ENCODE measurements at regions not wholly inside any gene's neighbourhood (a gene's known extent, or its start where the extent isn't known, plus 50 kb on each side); places are given as distances from the start of the nearest gene placed in this dataset.

DNA sequence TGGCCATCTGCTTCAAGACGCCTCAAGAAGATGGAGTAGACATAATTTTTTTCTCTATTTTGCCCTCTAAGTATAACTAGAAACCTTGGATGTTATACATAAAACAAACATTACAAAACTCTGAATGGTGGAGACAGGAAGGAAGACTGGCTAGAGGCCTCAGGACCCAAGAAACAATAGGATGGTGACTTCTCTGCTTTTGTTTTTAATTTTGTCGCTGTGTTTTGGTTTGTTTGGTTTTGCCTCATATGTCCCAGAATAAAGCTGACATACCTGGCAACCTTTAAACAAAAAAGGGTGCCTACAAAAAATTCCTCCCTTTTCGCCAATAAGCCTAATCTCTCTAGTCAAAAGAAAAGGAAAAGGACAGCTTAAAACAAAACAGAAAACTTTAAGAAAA lies 109.1 kb downstream of the PPP4R3C start:
- no peaks in the 10 kb centered on the region for H3K36me3 ChIP-seq
- no peak overlapping the region for H3K4me3 ChIP-seq
- no peaks in the 10 kb centered on the region for H3K27me3 ChIP-seq
- ATAC-seq (ENCODE audit: low FRiP score in 2 of 2) (no peak), DNase-seq (no peak)
- no peaks in the 10 kb centered on the region for H3K4me1 ChIP-seq
- no peak overlapping the region for H3K27ac ChIP-seq
- TF ChIP-seq EP300 (IDR thresholded peaks at IDR 0.05) (no peak), POLR2A (IDR thresholded peaks at IDR 0.05) (no peak), POLR2AphosphoS5 (IDR thresholded peaks at IDR 0.05) (no peak), CTCF (IDR thresholded peaks at IDR 0.05) (no peak)
- H3K9me3 ChIP-seq, result peaks cover 0 to 5% (median 0%) of the 10 kb centered on the region in 4 donors
- 57 to 62% methylated on average over 3 of the region's 3 CpGs for WGBS, 2 donors

DNA sequence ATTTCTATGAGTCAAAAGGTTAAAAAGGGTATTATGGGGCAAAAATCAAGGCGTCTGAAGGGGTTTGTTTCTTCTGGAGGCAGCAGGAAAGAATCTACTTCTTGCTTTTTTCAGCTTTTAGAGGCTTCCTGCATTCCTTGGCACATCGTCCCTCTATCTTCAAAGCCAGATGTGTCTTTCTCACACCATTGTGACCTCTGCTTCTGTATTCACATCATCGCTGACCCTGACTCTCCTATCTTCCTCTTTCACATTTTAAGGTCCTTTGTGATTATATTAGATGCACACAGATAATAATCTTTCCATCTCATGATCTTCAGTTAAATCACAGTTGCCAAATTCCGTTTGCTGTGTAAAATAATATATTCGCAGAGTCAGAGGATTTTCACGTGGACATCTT lies 112.7 kb downstream of the PPP4R3C start:
- TF ChIP-seq POLR2AphosphoS5 (IDR thresholded peaks at IDR 0.05) (no peak), CTCF (IDR thresholded peaks at IDR 0.05) (no peak), POLR2A (IDR thresholded peaks at IDR 0.05) (no peak), EP300 (IDR thresholded peaks at IDR 0.05) (no peak)
- Histone ChIP-seq H3K4me1 (no peaks in the 10 kb centered on the region), H3K27me3 (no peaks in the 10 kb centered on the region), H3K9me3 (no peaks in the 10 kb centered on the region), H3K27ac (no peak overlapping the region), H3K36me3 (no peaks in the 10 kb centered on the region), H3K4me3 (no peak overlapping the region)
- ATAC-seq (ENCODE audit: low FRiP score in 2 of 2), result no peak
- WGBS, 2 donors, result 35 to 38% methylated on average over 6 of the region's 6 CpGs
- DNase-seq, result no peak

DNA sequence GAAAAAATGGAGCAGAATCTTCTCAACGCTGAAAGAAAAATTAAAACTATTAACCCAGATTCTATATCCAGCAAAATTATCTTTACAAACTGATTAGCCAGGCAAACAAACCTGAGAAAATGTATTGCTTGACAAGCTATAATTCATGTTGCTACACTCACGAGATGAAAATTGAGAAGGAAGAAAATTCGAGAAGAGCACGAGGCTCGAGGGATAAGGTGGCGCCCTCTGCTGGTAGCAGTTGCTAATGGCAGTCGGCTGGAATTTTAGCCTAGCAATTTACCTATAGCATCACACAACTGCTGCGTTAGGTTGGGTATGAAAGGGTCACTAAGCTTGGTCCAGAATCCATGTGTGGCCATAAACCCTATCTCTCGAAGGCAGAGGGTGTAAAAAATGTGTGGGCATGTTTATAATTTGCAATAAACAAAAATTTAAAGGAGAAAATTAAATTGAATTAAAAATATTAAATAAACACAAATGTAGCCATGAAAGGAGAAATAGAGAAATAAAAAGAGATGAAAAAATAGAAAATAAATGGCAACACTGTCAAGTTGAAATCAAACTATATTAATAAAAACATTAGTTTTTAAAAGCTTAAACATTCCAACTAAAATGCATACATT lies 126.6 kb downstream of the PPP4R3C start:
- Histone ChIP-seq H3K9me3 (no peaks in the 10 kb centered on the region), H3K27ac (no peak overlapping the region), H3K36me3 (no peaks in the 10 kb centered on the region), H3K4me1 (no peaks in the 10 kb centered on the region), H3K27me3 (no peaks in the 10 kb centered on the region), H3K4me3 (no peak overlapping the region)
- peak; percentile 33 to 72 (median 54) for TF ChIP-seq CTCF (IDR thresholded peaks at IDR 0.05)
- TF ChIP-seq POLR2AphosphoS5 (IDR thresholded peaks at IDR 0.05), result no peak
- TF ChIP-seq POLR2A (IDR thresholded peaks at IDR 0.05), result no peak
- peak in 1 of 2 donors; percentile 21 for DNase-seq
- ATAC-seq (ENCODE audit: low FRiP score in 2 of 2), result no peak
- 21 to 23% methylated on average over 9 of the region's 9 CpGs for WGBS, 2 donors

DNA sequence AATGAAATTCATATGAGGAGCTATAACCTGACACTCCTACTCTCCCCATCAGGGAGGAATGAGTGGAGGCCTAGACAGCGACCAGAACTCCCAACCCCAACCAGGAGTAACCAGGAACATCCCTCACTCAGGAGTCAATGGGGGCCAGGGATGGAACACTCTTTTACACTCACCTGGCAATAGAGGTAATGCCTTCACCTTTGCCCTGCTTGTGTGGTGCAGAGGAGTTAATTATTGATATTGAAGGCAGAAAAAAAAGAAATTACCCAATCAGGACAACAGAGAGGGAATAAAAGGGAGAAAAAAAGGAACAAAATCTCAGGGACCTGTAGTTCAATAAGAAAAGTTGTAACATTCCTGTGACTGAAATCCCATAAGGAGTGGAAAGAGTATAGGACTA lies 141.5 kb downstream of the PPP4R3C start:
- TF ChIP-seq POLR2A (IDR thresholded peaks at IDR 0.05), result no peak
- TF ChIP-seq CTCF (IDR thresholded peaks at IDR 0.05), result no peak
- no peak for TF ChIP-seq POLR2AphosphoS5 (IDR thresholded peaks at IDR 0.05)
- no peak for TF ChIP-seq EP300 (IDR thresholded peaks at IDR 0.05)
- ATAC-seq (ENCODE audit: low FRiP score in 2 of 2) (no peak), DNase-seq (no peak)
- Histone ChIP-seq H3K36me3 (no peaks in the 10 kb centered on the region), H3K9me3 (no peaks in the 10 kb centered on the region), H3K4me1 (no peaks in the 10 kb centered on the region), H3K4me3 (no peak overlapping the region), H3K27ac (no peak overlapping the region), H3K27me3 (no peaks in the 10 kb centered on the region)
- WGBS, 2 donors, result 36% methylated on average over 1 of the region's 1 CpG; no CpG with 5 or more reads in 1 of the 2 donors

DNA sequence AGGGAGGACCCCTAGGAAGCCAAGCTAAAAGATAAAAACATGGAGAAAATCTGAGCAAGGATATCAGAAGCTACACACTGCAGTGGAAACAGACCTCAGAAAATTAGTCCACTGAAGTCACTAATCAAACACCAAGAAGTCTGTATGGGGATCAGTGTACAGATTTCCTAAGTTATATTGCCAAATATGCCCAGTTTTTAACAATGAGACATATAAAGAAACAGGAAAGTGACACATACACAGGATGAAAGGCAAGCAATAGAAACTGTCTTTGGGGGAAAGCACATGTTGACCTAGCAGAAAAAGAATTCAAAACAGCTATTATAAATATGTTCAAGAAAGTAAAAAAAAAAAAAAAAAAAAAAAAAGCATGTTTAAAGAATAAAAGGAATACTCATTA lies 153.7 kb downstream of the PPP4R3C start:
- ATAC-seq (ENCODE audit: low FRiP score in 2 of 2) (no peak), DNase-seq (no peak)
- no peak for TF ChIP-seq POLR2AphosphoS5 (IDR thresholded peaks at IDR 0.05)
- no peak for TF ChIP-seq CTCF (IDR thresholded peaks at IDR 0.05)
- TF ChIP-seq EP300 (IDR thresholded peaks at IDR 0.05), result no peak
- no peak for TF ChIP-seq POLR2A (IDR thresholded peaks at IDR 0.05)
- Histone ChIP-seq H3K9me3 (peaks cover 0 to 3% (median 0%) of the 10 kb centered on the region in 4 donors), H3K36me3 (no peaks in the 10 kb centered on the region), H3K27ac (no peak overlapping the region), H3K27me3 (no peaks in the 10 kb centered on the region), H3K4me1 (no peaks in the 10 kb centered on the region), H3K4me3 (no peak overlapping the region)
